ENCODE measurements at regions not wholly inside any gene's neighbourhood (a gene's known extent, or its start where the extent isn't known, plus 50 kb on each side); places are given as distances from the start of the nearest gene placed in this dataset.

DNA sequence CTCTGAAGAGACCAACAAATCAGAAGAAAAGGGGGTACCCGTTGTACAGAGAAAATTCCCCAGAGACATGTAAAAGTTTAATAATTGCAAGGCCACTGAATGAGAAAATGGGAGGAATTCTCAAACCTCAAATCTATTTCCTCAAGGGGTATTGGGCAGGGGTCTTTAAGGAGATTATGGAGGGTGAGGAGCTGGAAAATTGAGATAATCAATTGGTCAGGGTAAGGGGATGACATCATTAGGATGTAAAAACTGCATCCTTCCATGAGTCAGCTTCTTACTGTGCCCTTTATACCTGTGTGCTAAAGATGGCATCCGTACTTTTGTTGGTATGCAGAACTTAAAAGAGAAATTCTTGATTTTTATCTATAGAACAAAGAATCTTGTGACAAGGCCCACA is 641.5 kb downstream of the LRFN5 start:
- Histone ChIP-seq H3K4me3 (replicated peaks in 1 of 3) (no peak overlapping the region), H3K36me3 (no peaks in the 10 kb centered on the region), H3K4me1 (no peaks in the 10 kb centered on the region), H3K9me3 (no peaks in the 10 kb centered on the region), H3K27me3 (no peaks in the 10 kb centered on the region), H3K27ac (no peak overlapping the region)
- no peak for TF ChIP-seq POLR2A (IDR thresholded peaks at IDR 0.05)
- DNase-seq, result no peak
- intact Hi-C loops (cut with DNase I), result no loop called here
- 85 to 87% methylated on average over 2 of the region's 2 CpGs for WGBS, 2 donors

- DNase-seq, result no peak
- WGBS, 2 donors, result 82 to 90% methylated on average over 2 of the region's 2 CpGs
These were observed 634.4 kb downstream of the LRFN5 start for GRCh38 chr14:42241101-42241500.

GRCh38 chr14:42229976-42230375 is 623.3 kb downstream of the LRFN5 start:
- Histone ChIP-seq H3K4me1 (no peaks in the 10 kb centered on the region), H3K9me3 (no peaks in the 10 kb centered on the region), H3K27ac (no peak overlapping the region), H3K27me3 (no peaks in the 10 kb centered on the region), H3K36me3 (no peaks in the 10 kb centered on the region), H3K4me3 (replicated peaks in 1 of 3) (no peak overlapping the region)
- no peak for TF ChIP-seq POLR2A (IDR thresholded peaks at IDR 0.05)
- TF ChIP-seq, protein P1, sequence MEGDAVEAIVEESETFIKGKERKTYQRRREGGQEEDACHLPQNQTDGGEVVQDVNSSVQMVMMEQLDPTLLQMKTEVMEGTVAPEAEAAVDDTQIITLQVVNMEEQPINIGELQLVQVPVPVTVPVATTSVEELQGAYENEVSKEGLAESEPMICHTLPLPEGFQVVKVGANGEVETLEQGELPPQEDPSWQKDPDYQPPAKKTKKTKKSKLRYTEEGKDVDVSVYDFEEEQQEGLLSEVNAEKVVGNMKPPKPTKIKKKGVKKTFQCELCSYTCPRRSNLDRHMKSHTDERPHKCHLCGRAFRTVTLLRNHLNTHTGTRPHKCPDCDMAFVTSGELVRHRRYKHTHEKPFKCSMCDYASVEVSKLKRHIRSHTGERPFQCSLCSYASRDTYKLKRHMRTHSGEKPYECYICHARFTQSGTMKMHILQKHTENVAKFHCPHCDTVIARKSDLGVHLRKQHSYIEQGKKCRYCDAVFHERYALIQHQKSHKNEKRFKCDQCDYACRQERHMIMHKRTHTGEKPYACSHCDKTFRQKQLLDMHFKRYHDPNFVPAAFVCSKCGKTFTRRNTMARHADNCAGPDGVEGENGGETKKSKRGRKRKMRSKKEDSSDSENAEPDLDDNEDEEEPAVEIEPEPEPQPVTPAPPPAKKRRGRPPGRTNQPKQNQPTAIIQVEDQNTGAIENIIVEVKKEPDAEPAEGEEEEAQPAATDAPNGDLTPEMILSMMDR (IDR thresholded peaks at IDR 0.05), result no peak
- intact Hi-C loops (cut with DNase I), result no loop called here
- DNase-seq, result no peak
- 78 to 89% methylated on average over 3 of the region's 3 CpGs for WGBS, 2 donors

More at GRCh38 chr14:42241101-42241500, 634.4 kb downstream of the LRFN5 start:
- Histone ChIP-seq H3K4me3 (replicated peaks in 1 of 3) (no peak overlapping the region), H3K9me3 (no peaks in the 10 kb centered on the region), H3K4me1 (no peaks in the 10 kb centered on the region), H3K27me3 (no peaks in the 10 kb centered on the region), H3K27ac (no peak overlapping the region), H3K36me3 (no peaks in the 10 kb centered on the region)
- intact Hi-C loops (cut with DNase I), result no loop called here
- TF ChIP-seq POLR2A (IDR thresholded peaks at IDR 0.05), result no peak
- TF ChIP-seq, protein P1 (IDR thresholded peaks at IDR 0.05), result no peak

GRCh38 chr14:42229294-42229693 is 622.6 kb downstream of the LRFN5 start:
- Histone ChIP-seq H3K36me3 (no peaks in the 10 kb centered on the region), H3K4me3 (replicated peaks in 1 of 3) (no peak overlapping the region), H3K27me3 (no peaks in the 10 kb centered on the region), H3K4me1 (no peaks in the 10 kb centered on the region), H3K9me3 (no peaks in the 10 kb centered on the region), H3K27ac (no peak overlapping the region)
- 90 to 95% methylated on average over 4 to 6 of the region's 6 CpGs for WGBS, 2 donors
- intact Hi-C loops (cut with DNase I), result no loop called here
- DNase-seq, result no peak
- TF ChIP-seq, protein P1 (IDR thresholded peaks at IDR 0.05), result no peak
- no peak for TF ChIP-seq POLR2A (IDR thresholded peaks at IDR 0.05)

DNA sequence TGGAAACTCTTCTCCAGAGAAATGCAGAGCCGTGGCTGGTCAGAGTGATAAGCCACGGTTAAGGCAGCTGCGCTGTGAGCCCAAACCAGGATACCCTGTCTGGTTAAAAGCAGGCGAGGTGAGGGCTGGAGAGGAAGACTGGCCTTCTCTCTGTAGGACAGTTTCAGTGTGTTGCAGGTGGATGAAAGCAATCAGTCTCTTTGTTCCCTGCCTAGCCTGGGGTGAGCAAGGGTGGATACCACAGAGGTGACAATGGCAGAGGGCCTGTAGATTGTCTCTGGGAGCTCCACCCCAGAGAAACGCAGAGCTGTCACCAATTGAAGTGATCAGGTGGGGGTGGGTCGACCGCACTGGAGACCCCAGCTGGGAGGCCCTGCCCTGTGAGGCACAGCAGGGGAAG is 621.9 kb downstream of the LRFN5 start:
- 73 to 98% methylated on average over 4 to 7 of the region's 7 CpGs for WGBS, 2 donors
- TF ChIP-seq, protein P1 (IDR thresholded peaks at IDR 0.05), result no peak
- TF ChIP-seq POLR2A (IDR thresholded peaks at IDR 0.05), result no peak
- H3K4me1 ChIP-seq, result no peaks in the 10 kb centered on the region
- H3K36me3 ChIP-seq, result no peaks in the 10 kb centered on the region
- no peaks in the 10 kb centered on the region for H3K27me3 ChIP-seq
- H3K27ac ChIP-seq, result no peak overlapping the region
- H3K9me3 ChIP-seq, result no peaks in the 10 kb centered on the region
- intact Hi-C loops (cut with DNase I), result no loop called here
- DNase-seq, result no peak
- no peak overlapping the region for H3K4me3 ChIP-seq (replicated peaks in 1 of 3)

Data from thyroid gland (tissue), 4 donors.